ENCODE measurements at regions not wholly inside any gene's neighbourhood (a gene's known extent, or its start where the extent isn't known, plus 50 kb on each side); places are given as distances from the start of the nearest gene placed in this dataset.

DNA sequence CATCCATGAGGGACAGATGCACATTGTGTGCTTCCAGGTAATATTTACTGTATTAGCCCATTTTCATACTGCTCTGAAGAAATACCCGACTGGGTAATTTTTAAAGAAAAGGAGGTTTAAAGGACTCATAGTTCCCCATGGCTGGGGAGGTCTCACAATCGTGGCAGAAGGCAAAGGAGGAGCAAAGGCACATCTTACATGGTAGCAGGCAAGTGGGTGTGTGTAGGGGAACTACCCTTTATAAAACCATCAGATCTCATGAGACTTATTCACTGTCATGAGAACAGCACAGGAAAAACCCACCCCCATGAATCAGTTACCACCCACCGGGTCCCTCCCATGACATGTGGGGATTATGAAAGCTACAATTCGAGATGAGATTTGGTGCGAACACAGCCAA is 148.8 kb upstream of the FBXL17 start:
- no peaks in the 10 kb centered on the region for H4K20me1 ChIP-seq (ENCODE audit: control insufficient read depth, extremely low read depth, insufficient read depth, low read length)

DNA sequence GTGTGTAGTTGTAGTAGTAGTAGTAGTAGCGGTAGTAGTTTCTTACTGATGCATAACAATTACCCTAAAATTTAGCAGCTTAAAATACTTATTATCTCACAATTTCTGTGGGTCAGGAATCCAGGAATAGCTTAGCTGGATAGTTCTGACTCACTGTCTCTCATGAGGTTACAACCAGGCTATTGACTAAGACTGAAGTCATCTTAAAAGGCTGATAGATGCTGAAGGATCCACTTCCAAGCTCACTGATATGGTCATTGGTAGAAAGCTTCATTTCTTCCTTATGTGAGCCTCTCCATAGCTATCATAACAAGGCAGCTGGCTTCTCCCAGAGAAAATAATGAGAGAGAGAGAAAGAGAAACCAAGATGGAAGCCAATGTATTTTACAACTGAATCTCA is 147.5 kb upstream of the FBXL17 start:
- Histone ChIP-seq H2AFZ (ENCODE audit: low read length) (no peak overlapping the region), H4K20me1 (ENCODE audit: control insufficient read depth, extremely low read depth, insufficient read depth, low read length) (no peaks in the 10 kb centered on the region), H3K27ac (ENCODE audit: insufficient read depth, low read length) (no peak overlapping the region), H3K36me3 (ENCODE audit: control insufficient read depth, insufficient read depth, low read length) (no peaks in the 10 kb centered on the region), H3K4me3 (replicated peaks in 1 of 4; ENCODE audit: control extremely low read depth in 1 of 4, insufficient read depth in 1 of 4, low read depth in 3 of 4, low read length in 4 of 4) (no peak overlapping the region), H3K4me2 (ENCODE audit: extremely low read depth, insufficient read depth, low read length) (no peak overlapping the region), H3K9me3 (ENCODE audit: control insufficient read depth, insufficient read depth, low read depth, low read length) (no peaks in the 10 kb centered on the region), H3K4me1 (ENCODE audit: control insufficient read depth, extremely low read depth, insufficient read depth, low read length) (no peaks in the 10 kb centered on the region), H3K27me3 (ENCODE audit: control insufficient read depth, insufficient read depth, low read length) (no peaks in the 10 kb centered on the region), H3K9ac (ENCODE audit: insufficient read depth, low read length) (no peak overlapping the region), H3K79me2 (ENCODE audit: control insufficient read depth, insufficient read depth, low read length) (no peaks in the 10 kb centered on the region)
- DNase-seq (ENCODE audit: low read depth in 2 of 2) = peak in 1 of 2 donors; percentile 66
- no peak for TF ChIP-seq EZH2 (IDR thresholded peaks at IDR 0.05; ENCODE audit: low read length, missing control alignments)
- TF ChIP-seq, protein P1, sequence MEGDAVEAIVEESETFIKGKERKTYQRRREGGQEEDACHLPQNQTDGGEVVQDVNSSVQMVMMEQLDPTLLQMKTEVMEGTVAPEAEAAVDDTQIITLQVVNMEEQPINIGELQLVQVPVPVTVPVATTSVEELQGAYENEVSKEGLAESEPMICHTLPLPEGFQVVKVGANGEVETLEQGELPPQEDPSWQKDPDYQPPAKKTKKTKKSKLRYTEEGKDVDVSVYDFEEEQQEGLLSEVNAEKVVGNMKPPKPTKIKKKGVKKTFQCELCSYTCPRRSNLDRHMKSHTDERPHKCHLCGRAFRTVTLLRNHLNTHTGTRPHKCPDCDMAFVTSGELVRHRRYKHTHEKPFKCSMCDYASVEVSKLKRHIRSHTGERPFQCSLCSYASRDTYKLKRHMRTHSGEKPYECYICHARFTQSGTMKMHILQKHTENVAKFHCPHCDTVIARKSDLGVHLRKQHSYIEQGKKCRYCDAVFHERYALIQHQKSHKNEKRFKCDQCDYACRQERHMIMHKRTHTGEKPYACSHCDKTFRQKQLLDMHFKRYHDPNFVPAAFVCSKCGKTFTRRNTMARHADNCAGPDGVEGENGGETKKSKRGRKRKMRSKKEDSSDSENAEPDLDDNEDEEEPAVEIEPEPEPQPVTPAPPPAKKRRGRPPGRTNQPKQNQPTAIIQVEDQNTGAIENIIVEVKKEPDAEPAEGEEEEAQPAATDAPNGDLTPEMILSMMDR (conservative IDR thresholded peaks at IDR 0.05 in 1 of 2, IDR thresholded peaks at IDR 0.05 in 1 of 2; ENCODE audit: low read depth in 1 of 2, low read length in 2 of 2) = no peak

More for the DNA sequence above, 148.8 kb upstream of the FBXL17 start:
- Histone ChIP-seq H3K4me1 (ENCODE audit: control insufficient read depth, extremely low read depth, insufficient read depth, low read length) (no peaks in the 10 kb centered on the region), H3K36me3 (ENCODE audit: control insufficient read depth, insufficient read depth, low read length) (no peaks in the 10 kb centered on the region), H3K79me2 (ENCODE audit: control insufficient read depth, insufficient read depth, low read length) (no peaks in the 10 kb centered on the region), H3K9ac (ENCODE audit: insufficient read depth, low read length) (no peak overlapping the region), H3K4me3 (replicated peaks in 1 of 4; ENCODE audit: control extremely low read depth in 1 of 4, insufficient read depth in 1 of 4, low read depth in 3 of 4, low read length in 4 of 4) (no peak overlapping the region), H3K27ac (ENCODE audit: insufficient read depth, low read length) (no peak overlapping the region), H3K4me2 (ENCODE audit: extremely low read depth, insufficient read depth, low read length) (no peak overlapping the region), H3K27me3 (ENCODE audit: control insufficient read depth, insufficient read depth, low read length) (no peaks in the 10 kb centered on the region), H2AFZ (ENCODE audit: low read length) (no peak overlapping the region), H3K9me3 (ENCODE audit: control insufficient read depth, insufficient read depth, low read depth, low read length) (no peaks in the 10 kb centered on the region)
- no peak for TF ChIP-seq EZH2 (IDR thresholded peaks at IDR 0.05; ENCODE audit: low read length, missing control alignments)
- TF ChIP-seq, protein P1 (conservative IDR thresholded peaks at IDR 0.05 in 1 of 2, IDR thresholded peaks at IDR 0.05 in 1 of 2; ENCODE audit: low read depth in 1 of 2, low read length in 2 of 2) = no peak
- no peak for DNase-seq (ENCODE audit: low read depth in 2 of 2)

DNA sequence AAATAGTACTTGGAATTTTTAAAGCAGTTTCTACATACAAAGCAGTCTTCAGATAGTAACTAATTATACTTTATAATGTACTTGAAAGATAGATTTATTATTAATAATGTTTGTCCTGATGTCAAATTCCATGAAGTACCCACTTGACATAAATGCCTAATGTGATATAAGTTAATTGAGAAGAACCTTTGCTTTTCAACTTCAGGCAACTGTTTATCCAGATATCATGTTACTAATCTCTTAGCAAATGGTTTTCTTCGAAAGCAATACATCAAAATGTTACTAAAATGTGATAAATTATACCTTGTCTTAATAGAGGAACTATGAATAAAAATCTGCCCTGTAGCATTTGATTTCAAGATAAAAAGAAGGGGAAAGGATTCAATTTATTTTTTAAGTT is 146.8 kb upstream of the FBXL17 start:
- H3K4me1 ChIP-seq (ENCODE audit: control insufficient read depth, extremely low read depth, insufficient read depth, low read length) = no peaks in the 10 kb centered on the region
- H2AFZ ChIP-seq (ENCODE audit: low read length) = no peak overlapping the region
- H3K9me3 ChIP-seq (ENCODE audit: control insufficient read depth, insufficient read depth, low read depth, low read length) = no peaks in the 10 kb centered on the region
- no peak overlapping the region for H3K4me2 ChIP-seq (ENCODE audit: extremely low read depth, insufficient read depth, low read length)
- H3K79me2 ChIP-seq (ENCODE audit: control insufficient read depth, insufficient read depth, low read length) = no peaks in the 10 kb centered on the region
- no peaks in the 10 kb centered on the region for H3K27me3 ChIP-seq (ENCODE audit: control insufficient read depth, insufficient read depth, low read length)
- no peak overlapping the region for H3K27ac ChIP-seq (ENCODE audit: insufficient read depth, low read length)
- TF ChIP-seq, protein P1 (conservative IDR thresholded peaks at IDR 0.05 in 1 of 2, IDR thresholded peaks at IDR 0.05 in 1 of 2; ENCODE audit: low read depth in 1 of 2, low read length in 2 of 2) = no peak
- H3K36me3 ChIP-seq (ENCODE audit: control insufficient read depth, insufficient read depth, low read length) = no peaks in the 10 kb centered on the region
- H3K4me3 ChIP-seq (replicated peaks in 1 of 4; ENCODE audit: control extremely low read depth in 1 of 4, insufficient read depth in 1 of 4, low read depth in 3 of 4, low read length in 4 of 4) = no peak overlapping the region
- no peak for DNase-seq (ENCODE audit: low read depth in 2 of 2)
- H3K9ac ChIP-seq (ENCODE audit: insufficient read depth, low read length) = no peak overlapping the region
- H4K20me1 ChIP-seq (ENCODE audit: control insufficient read depth, extremely low read depth, insufficient read depth, low read length) = no peaks in the 10 kb centered on the region

Measured in fibroblast of lung (primary cell).